Neural progenitor cell (in vitro differentiated cells): ENCODE measurements at regions not wholly inside any gene's neighbourhood (a gene's known extent, or its start where the extent isn't known, plus 50 kb on each side); places are given as distances from the start of the nearest gene placed in this dataset.

Experiments used
- DNase-seq: peaks from one replicate; pipeline ENCODE4 v3.0.0-alpha.2; 2016; ENCODE audit warnings: low spot score
- H2AFZ ChIP-seq: fragments of 200-600 bp; sonication (generic); replicated peaks from 2 replicates; pipeline ENCODE4 v1.6.1; 2016; ENCODE audit warnings: antibody characterized with exemption
- H3F3A ChIP-seq: fragments of 200-600 bp; sonication (generic); 2 replicates; pipeline ENCODE4 v1.6.1; 2016; ENCODE audit warnings: antibody characterized with exemption, low read depth
- H3K27ac ChIP-seq: fragments of 200-600 bp; sonication (generic); 2 replicates; pipeline ENCODE4 v1.5.1; 2016; ENCODE audit warnings: mild to moderate bottlenecking
- H3K27me3 ChIP-seq: fragments of 200-600 bp; sonication (generic); 2 replicates; pipeline ENCODE4 v1.6.1; 2016; ENCODE audit warnings: mild to moderate bottlenecking, moderate library complexity
- H3K36me3 ChIP-seq: fragments of 200-600 bp; sonication (generic); 2 replicates; pipeline ENCODE4 v1.5.1; 2016
- H3K4me1 ChIP-seq: fragments of 200-600 bp; sonication (generic); 2 replicates; pipeline ENCODE4 v1.6.1; 2016; ENCODE audit warnings: mixed run types
- H3K4me2 ChIP-seq: fragments of 200-600 bp; sonication (generic); 2 replicates; pipeline ENCODE4 v1.6.1; 2016
- H3K4me3 ChIP-seq: fragments of 200-600 bp; sonication (generic); 2 replicates; pipeline ENCODE4 v1.5.1; 2016
- H3K79me2 ChIP-seq: fragments of 200-600 bp; sonication (generic); 2 replicates; pipeline ENCODE4 v1.6.1; 2016; ENCODE audit warnings: low read depth
- H3K9ac ChIP-seq: fragments of 200-600 bp; sonication (generic); 2 replicates; pipeline ENCODE4 v1.6.1; 2016
- H3K9me3 ChIP-seq: fragments of 200-600 bp; sonication (generic); 2 replicates; pipeline ENCODE4 v1.5.1; 2016; ENCODE audit warnings: low read depth
- H4K20me1 ChIP-seq: fragments of 200-600 bp; sonication (generic); 2 replicates; pipeline ENCODE4 v1.6.1; 2016; ENCODE audit warnings: low read depth
- H3K27ac Mint-ChIP-seq: 3 replicates; pipeline ENCODE4 v1.8.0; 2021; ENCODE audit warnings: mixed read lengths
- H3K27me3 Mint-ChIP-seq: 2 replicates; pipeline ENCODE4 v1.8.0; 2022; ENCODE audit warnings: low read depth, mild to moderate bottlenecking, inconsistent platforms, moderate library complexity, mixed read lengths; ENCODE audit not compliant: insufficient read depth
- H3K36me3 Mint-ChIP-seq: 3 replicates; pipeline ENCODE4 v1.8.0; 2021; ENCODE audit warnings: mixed read lengths
- H3K4me1 Mint-ChIP-seq: 3 replicates; pipeline ENCODE4 v1.8.0; 2021; ENCODE audit warnings: mixed read lengths
- H3K4me3 Mint-ChIP-seq: 3 replicates; pipeline ENCODE4 v1.8.0; 2021; ENCODE audit warnings: mild to moderate bottlenecking, moderate library complexity, mixed read lengths
- H3K9me3 Mint-ChIP-seq: 3 replicates; pipeline ENCODE4 v1.8.0; 2020; ENCODE audit warnings: mixed read lengths
- CTCF ChIP-seq: fragments of 200-600 bp; sonication (generic); IDR thresholded peaks from 2 replicates; pipeline ENCODE4 v1.5.1; 2017; ENCODE audit warnings: antibody characterized with exemption, mild to moderate bottlenecking
- EZH2 ChIP-seq: fragments of 200-600 bp; sonication (generic); IDR thresholded peaks from 2 replicates; pipeline ENCODE4 v1.6.1; 2017; ENCODE audit warnings: antibody characterized with exemption, mild to moderate bottlenecking, moderate library complexity
- EZH2phosphoT487 ChIP-seq: fragments of 200-600 bp; sonication (generic); IDR thresholded peaks from 2 replicates; pipeline ENCODE4 v1.6.1; 2017; ENCODE audit warnings: antibody characterized with exemption

- H3K4me1 Mint-ChIP-seq: peaks cover 22% of the 10 kb centered on the region
- H3K9ac ChIP-seq: no peak overlapping the region
- H3K4me3 Mint-ChIP-seq: no peak overlapping the region
- H3K9me3 ChIP-seq: no peaks in the 10 kb centered on the region
- H3K27ac Mint-ChIP-seq: peak overlapping the region; percentile 69
- no peak overlapping the region for H2AFZ ChIP-seq
- H3K36me3 ChIP-seq: no peaks in the 10 kb centered on the region
- H3F3A ChIP-seq: peaks cover 1% of the 10 kb centered on the region
- no peaks in the 10 kb centered on the region for H3K79me2 ChIP-seq
- no peaks in the 10 kb centered on the region for H3K36me3 Mint-ChIP-seq
- H3K4me3 ChIP-seq: no peak overlapping the region
- H3K4me1 ChIP-seq: peaks cover under 1% of the 10 kb centered on the region
- H3K27me3 Mint-ChIP-seq: peaks cover 18% of the 10 kb centered on the region
- no peak overlapping the region for H3K27ac ChIP-seq
- DNase-seq: no peak
- no peak overlapping the region for H3K4me2 ChIP-seq
- no peaks in the 10 kb centered on the region for H3K9me3 Mint-ChIP-seq
- TF ChIP-seq EZH2phosphoT487 (no peak), EZH2 (no peak), CTCF (no peak)
- H4K20me1 ChIP-seq: no peaks in the 10 kb centered on the region
- H3K27me3 ChIP-seq: no peaks in the 10 kb centered on the region
These were observed 74.8 kb upstream of the NECTIN1 start for GRCh38 chr11:119803726-119804294.

GRCh38 chr11:119803139-119803538, 74.1 kb upstream of the NECTIN1 start:
- H3K4me2 ChIP-seq: no peak overlapping the region
- no peak for DNase-seq

GRCh38 chr11:119802670-119803069, 73.7 kb upstream of the NECTIN1 start:
- DNase-seq: no peak
- no peak overlapping the region for H3K27ac Mint-ChIP-seq
- Histone ChIP-seq H3K9ac (no peak overlapping the region), H3K9me3 (no peaks in the 10 kb centered on the region), H4K20me1 (no peaks in the 10 kb centered on the region), H3F3A (peaks cover 13% of the 10 kb centered on the region), H3K36me3 (no peaks in the 10 kb centered on the region), H3K27me3 (no peaks in the 10 kb centered on the region), H3K4me2 (no peak overlapping the region), H3K79me2 (no peaks in the 10 kb centered on the region), H2AFZ (no peak overlapping the region), H3K4me3 (no peak overlapping the region), H3K27ac (no peak overlapping the region), H3K4me1 (peaks cover 12% of the 10 kb centered on the region)
- H3K4me3 Mint-ChIP-seq: no peak overlapping the region
- TF ChIP-seq EZH2phosphoT487 (no peak), CTCF (no peak), EZH2 (no peak)
- H3K36me3 Mint-ChIP-seq: no peaks in the 10 kb centered on the region
- no peaks in the 10 kb centered on the region for H3K9me3 Mint-ChIP-seq
- peaks cover 23% of the 10 kb centered on the region for H3K27me3 Mint-ChIP-seq
- peaks cover 22% of the 10 kb centered on the region for H3K4me1 Mint-ChIP-seq

More at GRCh38 chr11:119803139-119803538, 74.1 kb upstream of the NECTIN1 start:
- no peak overlapping the region for H3K4me3 ChIP-seq
- Mint-ChIP-seq H3K4me3 (no peak overlapping the region), H3K27ac (no peak overlapping the region), H3K4me1 (peaks cover 20% of the 10 kb centered on the region), H3K36me3 (no peaks in the 10 kb centered on the region), H3K9me3 (no peaks in the 10 kb centered on the region), H3K27me3 (peaks cover 20% of the 10 kb centered on the region)
- H4K20me1 ChIP-seq: no peaks in the 10 kb centered on the region
- no peaks in the 10 kb centered on the region for H3K36me3 ChIP-seq
- H3K79me2 ChIP-seq: no peaks in the 10 kb centered on the region
- no peak overlapping the region for H2AFZ ChIP-seq
- no peak overlapping the region for H3K9ac ChIP-seq
- H3K9me3 ChIP-seq: no peaks in the 10 kb centered on the region
- peaks cover 7% of the 10 kb centered on the region for H3K4me1 ChIP-seq
- H3F3A ChIP-seq: peaks cover 8% of the 10 kb centered on the region
- TF ChIP-seq CTCF (no peak), EZH2phosphoT487 (no peak), EZH2 (no peak)
- H3K27ac ChIP-seq: no peak overlapping the region
- no peaks in the 10 kb centered on the region for H3K27me3 ChIP-seq
